Activated CD4-positive, alpha-beta T cell treated with anti-CD3 and anti-CD28 coated beads for 36 hours (primary cell): ENCODE measurements at regions not wholly inside any gene's neighbourhood (a gene's known extent, or its start where the extent isn't known, plus 50 kb on each side); places are given as distances from the start of the nearest gene placed in this dataset.

Source experiments
- ATAC-seq: fragments of 200-7000 bp; cut with Tn5 transposase; one replicate; pipeline ENCODE4 v1.10.0; 2021; ENCODE audit warnings: mild to moderate bottlenecking, moderate library complexity
- CTCF ChIA-PET: fragments of 350-600 bp; sonication (Branson Sonifier 250); formaldehyde crosslinking; loops from one replicate; lab custom pipeline; 2021; ENCODE audit warnings: antibody characterized with exemption; lab: Charles Lee
- POLR2A ChIA-PET: fragments of 350-600 bp; sonication (Branson Sonifier 250); formaldehyde crosslinking; loops from one replicate; lab custom pipeline; 2021; ENCODE audit warnings: antibody characterized with exemption, inconsistent platforms; lab: Charles Lee
- DNase-seq: peaks from one replicate; pipeline ENCODE4 v3.0.0-alpha.2; 2020
- H3K27ac Mint-ChIP-seq: one replicate; pipeline ENCODE4 v1.8.0; 2021; ENCODE audit warnings: mixed read lengths
- H3K27me3 Mint-ChIP-seq: one replicate; pipeline ENCODE4 v1.8.0; 2021; ENCODE audit warnings: mixed read lengths
- H3K36me3 Mint-ChIP-seq: one replicate; pipeline ENCODE4 v1.8.0; 2021; ENCODE audit warnings: low read depth, mixed read lengths
- H3K4me1 Mint-ChIP-seq: one replicate; pipeline ENCODE4 v1.8.0; 2021; ENCODE audit warnings: mixed read lengths
- H3K4me3 Mint-ChIP-seq: one replicate; pipeline ENCODE4 v1.8.0; 2021; ENCODE audit warnings: mild to moderate bottlenecking, moderate library complexity, mixed read lengths
- H3K9me3 Mint-ChIP-seq: one replicate; pipeline ENCODE4 v1.8.0; 2021; ENCODE audit warnings: low read depth, mixed read lengths
- intact Hi-C, 2 experiments: fragments of 100-400 bp; cut with DNase I in 1 of 2; cut with micrococcal nuclease in 1 of 2; formaldehyde crosslinking; loops; one replicate each; pipeline versions ENCODE4 v1.14.2 to v1.15.1; 2022 to 2024; cut with DNase I, micrococcal nuclease

- CTCF ChIA-PET: no interaction called here
- peaks cover 29% of the 10 kb centered on the region for H3K27me3 Mint-ChIP-seq
- POLR2A ChIA-PET: no interaction called here
- no peak overlapping the region for H3K4me3 Mint-ChIP-seq
- DNase-seq: no peak
- intact Hi-C loops: no loop called here
- no peaks in the 10 kb centered on the region for H3K4me1 Mint-ChIP-seq
- no peaks in the 10 kb centered on the region for H3K36me3 Mint-ChIP-seq
- no peak for ATAC-seq
- no peak overlapping the region for H3K27ac Mint-ChIP-seq
- no peaks in the 10 kb centered on the region for H3K9me3 Mint-ChIP-seq
Observed at GRCh38 chr1:18549106-18549505, 68.4 kb downstream of the KLHDC7A start.

- no peaks in the 10 kb centered on the region for H3K9me3 Mint-ChIP-seq
- H3K36me3 Mint-ChIP-seq: no peaks in the 10 kb centered on the region
- intact Hi-C loops: no loop called here
- H3K4me1 Mint-ChIP-seq: no peaks in the 10 kb centered on the region
- CTCF ChIA-PET: interaction anchor here (1.1 kb wide), 1 partner anchor 334 kb away, joined by 3 read pairs; no protein-coding TSS in a partner anchor
- POLR2A ChIA-PET: no interaction called here
- peaks cover 35% of the 10 kb centered on the region for H3K27me3 Mint-ChIP-seq
- no peak overlapping the region for H3K27ac Mint-ChIP-seq
- DNase-seq (no peak), ATAC-seq (no peak)
- H3K4me3 Mint-ChIP-seq: no peak overlapping the region
Observed at GRCh38 chr1:18549906-18550305, 69.2 kb downstream of the KLHDC7A start.

GRCh38 chr1:18552631-18553030, 71.9 kb downstream of the KLHDC7A start:
- DNase-seq: no peak
- Mint-ChIP-seq H3K4me1 (peaks cover 4% of the 10 kb centered on the region), H3K27ac (no peak overlapping the region), H3K36me3 (no peaks in the 10 kb centered on the region), H3K27me3 (peaks cover 32% of the 10 kb centered on the region), H3K4me3 (no peak overlapping the region), H3K9me3 (no peaks in the 10 kb centered on the region)
- intact Hi-C loops: no loop called here
- CTCF ChIA-PET: no interaction called here
- no peak for ATAC-seq
- POLR2A ChIA-PET: no interaction called here

- POLR2A ChIA-PET: no interaction called here
- CTCF ChIA-PET: interaction anchor here (2.1 kb wide), 1 partner anchor 28 kb away, joined by 5 read pairs; no protein-coding TSS in a partner anchor
- H3K36me3 Mint-ChIP-seq: no peaks in the 10 kb centered on the region
Observed at GRCh38 chr1:18553388-18553787, 72.7 kb downstream of the KLHDC7A start.

GRCh38 chr1:18554099-18554498, 73.4 kb downstream of the KLHDC7A start:
- ATAC-seq: no peak
- no peaks in the 10 kb centered on the region for H3K9me3 Mint-ChIP-seq
- H3K4me1 Mint-ChIP-seq: peaks cover 12% of the 10 kb centered on the region
- no peak for DNase-seq
- H3K4me3 Mint-ChIP-seq: no peak overlapping the region
- ChIA-PET POLR2A (no interaction called here), CTCF (interaction anchor here (2.1 kb wide), 1 partner anchor 27 kb away, joined by 5 read pairs; no protein-coding TSS in a partner anchor)
- no peak overlapping the region for H3K27ac Mint-ChIP-seq
- intact Hi-C loops: no loop called here
- peaks cover 42% of the 10 kb centered on the region for H3K27me3 Mint-ChIP-seq
- H3K36me3 Mint-ChIP-seq: no peaks in the 10 kb centered on the region

More at GRCh38 chr1:18553388-18553787, 72.7 kb downstream of the KLHDC7A start:
- Mint-ChIP-seq H3K4me3 (no peak overlapping the region), H3K9me3 (no peaks in the 10 kb centered on the region), H3K27me3 (peaks cover 38% of the 10 kb centered on the region), H3K27ac (no peak overlapping the region), H3K4me1 (peaks cover 11% of the 10 kb centered on the region)
- ATAC-seq (no peak), DNase-seq (no peak)
- intact Hi-C loops: no loop called here

- DNase-seq (no peak), ATAC-seq (no peak)
- no peaks in the 10 kb centered on the region for H3K36me3 Mint-ChIP-seq
- peaks cover 12% of the 10 kb centered on the region for H3K4me1 Mint-ChIP-seq
- H3K27ac Mint-ChIP-seq: no peak overlapping the region
- intact Hi-C loops: no loop called here
- ChIA-PET CTCF (interaction anchor here (2.1 kb wide), 1 partner anchor 27 kb away, joined by 5 read pairs; no protein-coding TSS in a partner anchor), POLR2A (no interaction called here)
- peaks cover 46% of the 10 kb centered on the region for H3K27me3 Mint-ChIP-seq
- no peaks in the 10 kb centered on the region for H3K9me3 Mint-ChIP-seq
- H3K4me3 Mint-ChIP-seq: no peak overlapping the region
Observed at GRCh38 chr1:18554597-18554996, 73.9 kb downstream of the KLHDC7A start.

- Mint-ChIP-seq H3K36me3 (no peaks in the 10 kb centered on the region), H3K4me1 (peaks cover 12% of the 10 kb centered on the region), H3K27me3 (peaks cover 50% of the 10 kb centered on the region), H3K27ac (no peak overlapping the region), H3K9me3 (no peaks in the 10 kb centered on the region), H3K4me3 (no peak overlapping the region)
- ATAC-seq (no peak), DNase-seq (no peak)
- intact Hi-C loops: no loop called here
- ChIA-PET POLR2A (no interaction called here), CTCF (interaction anchor here (0.7 to 2.1 kb wide), 2 partner anchors 26 to 34 kb away, joined by 5 read pairs; no protein-coding TSS in a partner anchor)
Observed at GRCh38 chr1:18555036-18555435, 74.3 kb downstream of the KLHDC7A start.

GRCh38 chr1:18556364-18556763, 74.3 kb upstream of the PAX7 start:
- no peaks in the 10 kb centered on the region for H3K36me3 Mint-ChIP-seq
- no peak overlapping the region for H3K4me3 Mint-ChIP-seq
- peaks cover 56% of the 10 kb centered on the region for H3K27me3 Mint-ChIP-seq
- POLR2A ChIA-PET: no interaction called here
- peaks cover 12% of the 10 kb centered on the region for H3K4me1 Mint-ChIP-seq
- ATAC-seq: no peak
- intact Hi-C loops: loop anchor here in 1 of 2 experiments (2.0 kb wide), 1 partner anchor 24 kb away; no protein-coding TSS in a partner anchor
- no peak overlapping the region for H3K27ac Mint-ChIP-seq
- DNase-seq: peak; percentile 10
- CTCF ChIA-PET: interaction anchor here (0.6 to 1.4 kb wide), 4 partner anchors 11 to 1987 kb away, joined by 3 read pairs; no protein-coding TSS in a partner anchor
- H3K9me3 Mint-ChIP-seq: no peaks in the 10 kb centered on the region

- Mint-ChIP-seq H3K4me3 (no peak overlapping the region), H3K4me1 (peaks cover 12% of the 10 kb centered on the region), H3K27me3 (peaks cover 55% of the 10 kb centered on the region), H3K27ac (no peak overlapping the region), H3K9me3 (no peaks in the 10 kb centered on the region), H3K36me3 (no peaks in the 10 kb centered on the region)
- ChIA-PET CTCF (interaction anchor here (0.6 kb wide), 1 partner anchor 259 kb away, joined by 3 read pairs; no protein-coding TSS in a partner anchor), POLR2A (no interaction called here)
- peak; percentile 96 for ATAC-seq
- intact Hi-C loops: loop anchor here in 1 of 2 experiments (2.0 kb wide), 1 partner anchor 23 kb away; no protein-coding TSS in a partner anchor
- DNase-seq: peak; percentile 75
Observed at GRCh38 chr1:18557621-18558465, 72.8 kb upstream of the PAX7 start.

- no peak for DNase-seq
- H3K27ac Mint-ChIP-seq: no peak overlapping the region
- intact Hi-C loops: no loop called here
- CTCF ChIA-PET: no interaction called here
- peaks cover 48% of the 10 kb centered on the region for H3K27me3 Mint-ChIP-seq
- H3K4me1 Mint-ChIP-seq: peaks cover 12% of the 10 kb centered on the region
- H3K4me3 Mint-ChIP-seq: no peak overlapping the region
- no peak for ATAC-seq
- POLR2A ChIA-PET: no interaction called here
- no peaks in the 10 kb centered on the region for H3K9me3 Mint-ChIP-seq
- H3K36me3 Mint-ChIP-seq: no peaks in the 10 kb centered on the region
Observed at GRCh38 chr1:18560692-18561091, 70.0 kb upstream of the PAX7 start.

- H3K4me3 Mint-ChIP-seq: no peak overlapping the region
- CTCF ChIA-PET: no interaction called here
Observed at GRCh38 chr1:18561967-18562366, 68.7 kb upstream of the PAX7 start.

GRCh38 chr1:18564676-18565075, 66.0 kb upstream of the PAX7 start:
- Mint-ChIP-seq H3K4me1 (no peaks in the 10 kb centered on the region), H3K27me3 (peaks cover 26% of the 10 kb centered on the region), H3K36me3 (no peaks in the 10 kb centered on the region), H3K4me3 (no peak overlapping the region), H3K9me3 (no peaks in the 10 kb centered on the region), H3K27ac (no peak overlapping the region)
- intact Hi-C loops: no loop called here
- CTCF ChIA-PET: no interaction called here
- DNase-seq: no peak
- POLR2A ChIA-PET: no interaction called here
- ATAC-seq: no peak

More at GRCh38 chr1:18561967-18562366, 68.7 kb upstream of the PAX7 start:
- no peak for DNase-seq
- no peak for ATAC-seq
- Mint-ChIP-seq H3K9me3 (no peaks in the 10 kb centered on the region), H3K27ac (no peak overlapping the region), H3K4me1 (peaks cover 12% of the 10 kb centered on the region), H3K27me3 (peaks cover 45% of the 10 kb centered on the region), H3K36me3 (no peaks in the 10 kb centered on the region)
- intact Hi-C loops: no loop called here
- POLR2A ChIA-PET: no interaction called here
